ENCODE measurements at regions not wholly inside any gene's neighbourhood (a gene's known extent, or its start where the extent isn't known, plus 50 kb on each side); places are given as distances from the start of the nearest gene placed in this dataset.
"Not testable (repeated sequence)": the region's sequence is repeated elsewhere in the genome, so short reads cannot be mapped to it uniquely, and the experiment has no call there.

DNA sequence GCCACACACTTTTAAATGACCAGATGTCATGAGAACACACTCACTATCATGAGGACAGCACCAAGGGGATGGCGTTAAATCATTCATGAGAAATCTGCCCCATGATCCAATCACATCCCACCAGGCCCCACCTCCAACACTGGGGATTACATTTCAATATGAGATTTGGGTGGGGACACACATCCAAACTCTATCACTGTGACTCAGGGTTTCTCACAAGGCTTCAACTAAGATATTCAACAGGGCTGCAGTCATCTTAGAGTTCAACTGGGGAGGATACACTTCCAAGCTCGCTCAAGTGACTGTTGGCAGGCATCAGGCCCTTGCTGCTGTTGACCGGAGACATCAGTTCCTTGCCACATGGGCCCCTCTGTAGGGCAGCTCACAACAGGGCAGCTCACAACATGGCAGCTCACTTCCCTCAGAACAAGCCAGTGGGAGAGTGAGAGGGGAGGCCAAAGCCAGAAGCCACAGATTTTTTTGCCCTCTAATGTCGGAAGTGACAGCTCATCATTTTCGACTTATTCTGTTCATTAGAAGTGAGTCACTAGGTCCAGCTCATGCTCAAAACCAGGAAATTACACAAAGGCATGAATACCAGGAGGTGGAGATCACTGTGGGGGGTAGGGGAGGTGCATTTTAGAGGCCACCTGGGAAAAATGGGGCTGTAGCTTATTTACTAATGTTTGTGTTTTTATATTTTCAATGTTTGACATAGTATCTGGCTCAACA, 50.8 kb upstream of the PTHLH start:
- DNase-seq (ENCODE audit: low read depth): peak; percentile 93

DNA sequence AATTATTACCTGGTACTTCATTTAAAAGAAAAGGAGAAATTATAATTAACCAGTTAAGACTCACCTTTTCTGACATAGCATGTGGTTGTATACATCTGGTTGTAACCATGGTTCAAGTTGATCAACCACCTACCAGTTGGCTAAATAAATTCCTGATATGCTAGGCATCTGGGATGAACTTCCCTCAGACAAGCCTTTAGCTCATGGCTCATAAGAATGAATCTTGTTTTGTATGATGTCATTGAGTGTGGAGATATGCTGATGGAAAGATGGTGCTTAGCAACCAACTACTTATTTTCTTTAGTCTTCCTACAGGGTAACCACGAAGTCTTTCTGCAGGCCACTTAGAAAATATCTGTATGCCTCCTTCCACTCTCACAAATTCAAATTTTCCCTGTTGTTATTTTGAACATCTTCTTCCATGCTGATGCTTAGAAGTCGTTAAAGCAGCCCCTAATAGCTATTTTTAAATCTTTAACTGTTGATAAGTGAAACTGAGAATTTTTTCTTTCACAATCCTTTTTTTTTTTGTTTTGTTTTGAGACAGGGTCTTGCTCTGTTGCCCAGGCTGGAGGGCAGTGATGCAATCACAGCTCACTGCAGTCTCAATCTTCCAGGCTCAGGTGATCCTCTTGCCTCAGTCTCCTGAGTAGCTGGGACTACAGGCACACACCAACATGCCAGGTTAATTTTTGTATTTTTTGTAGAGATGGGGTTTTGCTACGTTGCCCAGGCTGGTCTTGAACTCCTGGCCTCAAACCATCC, 51.9 kb upstream of the PTHLH start:
- DNase-seq (ENCODE audit: low read depth): peak; percentile 87

DNA sequence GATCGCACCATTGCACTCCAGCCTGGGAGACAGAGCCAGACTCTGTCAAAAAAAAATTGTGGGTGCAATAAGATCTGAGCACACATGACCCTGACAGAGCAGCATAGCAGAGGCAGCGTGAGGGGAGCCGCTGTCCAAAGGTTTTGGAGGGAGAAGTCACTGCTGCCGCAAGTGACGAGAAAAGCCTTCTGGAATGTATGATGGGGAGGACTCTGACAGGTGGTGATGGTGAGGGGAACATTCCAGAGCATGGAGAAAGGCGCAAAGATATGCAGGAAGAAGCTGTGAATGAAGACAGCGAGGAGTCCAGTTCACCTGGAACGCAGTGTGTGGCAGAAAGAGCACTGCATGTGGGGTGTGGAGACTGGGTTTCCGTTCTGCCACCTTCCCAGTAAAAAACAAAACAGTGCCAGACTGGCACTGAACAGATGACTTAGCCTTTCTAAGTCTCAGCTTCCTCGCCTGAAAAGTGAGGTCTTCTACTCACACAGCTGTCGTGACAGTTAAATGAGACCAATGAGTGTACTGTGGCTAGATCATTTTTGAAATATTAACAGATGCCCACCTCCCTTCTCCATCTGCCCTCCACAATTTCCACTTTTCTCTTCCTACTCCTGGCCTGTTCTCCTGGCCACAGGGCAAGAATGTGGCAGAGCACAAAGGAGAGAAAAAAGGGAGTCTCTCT, 53.4 kb upstream of the PTHLH start:
- DNase-seq (ENCODE audit: low read depth): peak; percentile 16

DNA sequence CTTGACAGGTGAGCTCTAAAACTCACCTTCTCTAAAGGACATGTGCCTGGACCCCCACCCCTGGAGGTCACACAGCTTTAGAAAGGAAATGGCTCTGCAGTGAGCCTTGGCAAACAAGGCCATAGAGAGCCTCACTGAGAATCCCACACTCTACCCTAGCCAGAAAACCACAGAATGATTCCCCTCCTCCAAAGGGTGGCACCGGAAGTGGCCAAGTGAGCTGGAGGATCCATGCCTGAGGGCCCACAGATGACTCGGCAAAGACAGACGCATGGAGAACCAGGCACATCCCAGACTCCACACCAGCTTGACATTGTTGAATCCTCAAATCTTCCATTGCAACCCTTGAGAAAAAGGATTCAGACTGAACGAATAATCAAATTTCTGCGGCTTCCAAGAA, 54.2 kb upstream of the PTHLH start:
- peak; percentile 87 for DNase-seq (ENCODE audit: low read depth)

DNA sequence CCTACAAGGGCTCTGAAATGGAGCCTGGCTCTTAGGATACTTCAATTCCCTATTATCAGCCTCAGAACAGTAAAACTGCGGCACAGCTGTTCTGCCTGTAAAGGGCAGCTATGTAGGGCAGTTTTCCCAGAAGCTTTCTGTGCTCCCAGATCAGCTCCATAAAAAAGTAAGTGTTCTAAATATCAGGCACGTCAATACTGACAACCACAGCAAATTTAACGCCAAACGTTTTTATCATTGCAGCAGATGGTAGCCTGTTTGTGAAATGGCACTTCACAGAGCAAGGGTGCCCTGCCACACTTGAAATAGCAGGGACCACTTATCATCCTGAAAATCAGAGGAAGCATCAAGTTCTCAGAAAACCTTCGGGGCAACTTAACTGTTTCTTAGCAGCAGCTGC, 54.8 kb upstream of the PTHLH start:
- DNase-seq (ENCODE audit: low read depth): peak; percentile 39

DNA sequence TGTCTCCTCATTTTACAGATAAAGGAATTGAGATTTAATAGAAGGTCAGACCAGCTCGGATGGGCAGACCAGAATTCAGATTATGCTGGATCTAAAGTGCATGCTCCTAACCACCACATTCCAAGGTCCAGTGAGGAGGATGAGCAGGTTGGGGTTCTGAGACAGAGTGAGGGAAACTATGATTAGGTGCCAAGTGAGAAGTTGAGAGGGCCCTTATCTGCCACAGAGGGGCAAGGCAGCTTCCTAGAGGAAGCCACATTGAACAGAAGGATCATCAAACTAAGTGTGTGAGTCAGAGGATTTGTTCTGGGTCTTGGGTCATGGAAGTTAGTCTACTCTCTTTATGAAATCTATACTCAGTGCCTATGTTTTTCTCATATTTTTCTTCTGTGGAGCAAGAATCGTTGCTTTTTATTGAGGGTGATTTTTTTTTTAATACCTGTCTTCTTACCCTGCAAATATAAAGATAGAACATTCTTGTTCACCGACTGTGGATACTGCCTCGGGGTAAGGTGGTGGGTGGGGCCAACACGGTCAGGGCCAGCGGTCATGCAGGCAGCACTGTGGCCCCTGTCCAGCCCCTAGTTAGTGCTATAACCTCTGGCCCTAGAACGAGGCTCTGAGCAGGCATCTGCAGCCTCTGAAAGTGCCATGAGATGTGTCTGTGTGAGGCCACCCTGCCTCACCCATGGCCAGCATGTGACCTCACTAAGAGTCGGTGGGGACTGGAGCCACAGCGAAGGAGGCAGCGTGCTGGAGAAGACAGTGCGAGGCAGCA, 55.6 kb upstream of the PTHLH start:
- peak; percentile 28 for DNase-seq (ENCODE audit: low read depth)

DNA sequence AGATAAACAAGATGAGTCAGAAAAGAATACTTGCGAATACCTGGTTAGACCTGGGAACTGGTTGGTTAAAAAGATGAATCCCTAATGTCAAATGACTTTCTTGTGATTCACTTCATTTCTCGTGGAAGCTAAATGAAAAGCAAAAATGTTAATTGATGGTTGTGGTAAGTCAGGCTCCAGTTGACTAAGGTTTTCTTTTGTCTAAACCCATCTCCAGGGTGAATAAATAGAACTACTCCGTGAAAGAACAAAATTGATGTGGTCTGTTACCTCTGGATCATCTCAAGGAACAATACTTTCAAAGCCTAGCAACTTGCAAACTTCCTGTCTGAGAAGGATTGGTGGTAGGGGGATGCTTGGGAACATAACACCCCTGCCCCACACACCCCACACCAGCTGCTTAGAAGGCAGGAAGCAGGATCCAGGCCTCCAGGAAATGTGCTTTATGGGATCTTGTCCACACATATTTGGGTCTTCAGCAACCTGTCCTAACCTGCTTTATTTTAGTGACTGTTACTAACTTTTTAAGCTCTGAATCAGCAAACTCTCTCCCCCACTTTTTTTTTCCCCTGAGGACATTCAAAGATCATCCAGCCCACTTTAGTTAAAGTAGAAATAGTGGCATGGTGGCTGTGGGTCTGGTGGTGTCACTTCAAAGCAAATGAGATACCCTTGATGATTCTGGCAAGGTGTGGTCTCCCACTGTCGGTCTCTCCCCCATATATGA, 60.4 kb upstream of the PTHLH start:
- peak; percentile 52 for DNase-seq (ENCODE audit: low read depth)

DNA sequence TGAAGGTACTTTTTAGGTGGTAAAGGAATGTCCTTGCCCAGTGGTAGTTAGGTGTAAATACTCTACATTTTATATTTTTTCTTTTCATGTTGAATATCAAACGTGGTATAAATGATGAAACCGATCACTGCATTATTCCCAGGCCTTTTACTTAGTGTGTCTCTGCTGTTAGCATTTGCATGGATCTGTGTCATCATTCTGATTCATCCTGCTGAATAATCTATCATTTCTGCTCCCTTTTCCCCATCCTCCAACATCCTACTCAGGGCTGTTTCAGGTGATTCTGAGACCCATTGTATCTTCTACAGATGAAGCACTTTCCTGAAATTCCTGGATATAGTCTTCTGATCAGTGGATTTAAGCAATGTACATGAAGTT, 61.0 kb upstream of the PTHLH start:
- peak; percentile 36 for DNase-seq (ENCODE audit: low read depth)

DNA sequence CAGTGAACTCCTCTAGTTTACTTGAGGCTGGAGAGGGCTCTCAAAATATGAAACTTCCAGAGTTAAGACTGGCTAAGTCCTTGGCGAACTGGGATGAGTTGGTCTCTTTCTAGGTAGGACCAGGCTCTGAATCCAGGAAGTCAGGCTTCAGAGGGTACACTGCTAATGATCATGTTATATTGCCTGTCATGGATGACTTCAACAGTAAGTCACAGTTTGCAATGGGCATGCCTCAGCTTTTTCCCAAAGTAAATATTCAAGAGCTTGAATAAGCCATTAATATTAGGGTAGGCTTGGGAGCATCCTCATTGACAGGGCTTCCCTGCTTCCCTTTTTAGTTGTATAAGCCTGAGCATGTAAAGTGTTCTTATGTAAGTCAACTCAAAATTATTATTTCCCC, 61.7 kb upstream of the PTHLH start:
- DNase-seq (ENCODE audit: low read depth): no peak

DNA sequence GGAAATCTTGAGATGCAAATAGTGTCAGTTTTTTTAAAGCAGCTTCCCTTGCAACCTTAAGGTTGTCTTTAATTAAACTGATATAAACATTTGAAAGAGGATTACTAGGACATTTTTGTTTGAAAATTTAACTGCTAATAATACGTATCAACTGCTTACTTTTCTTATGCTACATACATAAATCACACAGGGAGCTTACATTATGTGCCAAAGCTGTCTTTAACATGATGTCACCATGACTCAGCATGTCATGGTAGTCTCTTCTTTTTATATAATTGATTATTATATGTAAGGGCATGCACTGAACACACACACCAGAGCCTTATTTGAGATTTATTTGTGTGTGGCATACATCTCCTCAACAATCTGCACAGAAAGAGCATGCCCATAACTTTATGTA, 63.0 kb upstream of the PTHLH start:
- DNase-seq (ENCODE audit: low read depth): peak; percentile 73

DNA sequence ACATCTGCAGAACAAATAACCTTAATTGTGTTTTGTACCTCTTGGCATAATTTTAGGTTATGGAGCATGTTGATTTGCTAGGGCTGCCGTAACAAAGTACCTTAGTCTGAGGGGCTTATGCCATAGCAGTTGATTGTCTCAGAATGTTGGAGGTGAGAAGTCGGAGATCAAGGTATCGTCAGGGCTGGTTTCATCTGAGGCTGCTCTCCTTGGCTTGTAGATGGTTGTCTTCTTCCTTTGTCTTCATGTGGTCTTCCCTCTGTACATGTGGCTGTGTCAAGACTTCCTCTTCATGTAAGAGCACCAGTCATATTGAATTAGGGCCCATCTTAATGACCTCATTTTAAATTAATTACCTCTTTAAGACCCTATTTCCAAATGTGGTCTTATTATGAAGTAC, 64.4 kb upstream of the PTHLH start:
- no peak for DNase-seq (ENCODE audit: low read depth)

DNA sequence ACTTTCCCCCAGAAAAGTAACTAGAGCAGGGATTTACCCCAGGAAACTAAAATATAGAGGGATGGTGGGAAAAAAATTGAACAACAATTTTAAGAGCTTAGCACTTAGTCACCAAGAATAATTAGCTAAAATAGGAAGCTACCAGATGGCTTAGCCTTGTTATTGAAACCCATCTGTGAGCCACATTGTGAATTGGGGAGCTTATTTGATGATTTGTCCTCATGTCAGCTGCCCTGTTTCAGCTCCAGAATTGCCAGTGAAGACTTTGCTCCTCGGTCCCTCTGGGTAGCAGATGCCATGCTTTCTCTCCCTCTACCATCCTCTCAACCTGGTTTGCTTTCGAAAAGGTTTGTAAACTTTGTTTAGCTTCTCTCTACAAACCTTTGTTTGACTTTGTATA, 67.7 kb upstream of the PTHLH start:
- DNase-seq (ENCODE audit: low read depth): no peak

DNA sequence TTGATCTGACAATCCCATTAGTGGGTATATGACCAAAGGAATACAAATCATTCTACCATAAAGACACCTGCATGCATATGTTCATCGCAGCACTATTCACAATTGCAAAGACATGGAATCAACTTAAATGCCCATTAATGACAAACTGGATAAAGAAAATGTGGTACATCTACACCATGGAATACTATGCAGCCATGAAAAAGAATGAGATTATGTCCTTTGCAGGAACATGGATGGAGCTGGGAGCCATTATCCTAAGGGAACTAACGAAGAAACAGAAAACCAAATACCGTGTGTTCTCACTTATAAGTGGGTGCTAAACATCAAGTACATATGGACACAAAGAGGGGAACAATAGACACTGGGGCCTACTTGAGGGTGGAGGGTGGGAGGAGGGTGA, 74.1 kb upstream of the PTHLH start:
- DNase-seq (ENCODE audit: low read depth): not testable (repeated sequence)

DNA sequence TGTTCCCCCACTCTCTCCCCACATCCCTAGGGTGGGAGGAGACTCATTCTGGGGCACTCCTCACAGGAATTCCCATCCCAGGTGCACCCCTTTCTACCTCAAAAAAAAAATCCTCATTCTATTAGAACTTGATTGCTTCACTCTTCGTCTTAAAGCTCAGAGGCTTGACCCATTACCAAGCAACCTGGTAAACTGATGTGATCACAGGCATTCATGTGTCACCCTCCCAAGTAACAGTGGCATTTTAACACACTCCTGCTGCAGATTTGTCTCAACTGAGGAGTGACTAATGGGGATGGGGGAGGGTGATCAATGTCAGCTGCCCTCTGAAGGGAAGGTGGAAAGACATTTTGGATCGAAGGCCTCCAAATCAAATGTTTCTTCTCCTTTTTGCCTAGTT, 78.1 kb upstream of the PTHLH start:
- no peak for DNase-seq (ENCODE audit: low read depth)

DNA sequence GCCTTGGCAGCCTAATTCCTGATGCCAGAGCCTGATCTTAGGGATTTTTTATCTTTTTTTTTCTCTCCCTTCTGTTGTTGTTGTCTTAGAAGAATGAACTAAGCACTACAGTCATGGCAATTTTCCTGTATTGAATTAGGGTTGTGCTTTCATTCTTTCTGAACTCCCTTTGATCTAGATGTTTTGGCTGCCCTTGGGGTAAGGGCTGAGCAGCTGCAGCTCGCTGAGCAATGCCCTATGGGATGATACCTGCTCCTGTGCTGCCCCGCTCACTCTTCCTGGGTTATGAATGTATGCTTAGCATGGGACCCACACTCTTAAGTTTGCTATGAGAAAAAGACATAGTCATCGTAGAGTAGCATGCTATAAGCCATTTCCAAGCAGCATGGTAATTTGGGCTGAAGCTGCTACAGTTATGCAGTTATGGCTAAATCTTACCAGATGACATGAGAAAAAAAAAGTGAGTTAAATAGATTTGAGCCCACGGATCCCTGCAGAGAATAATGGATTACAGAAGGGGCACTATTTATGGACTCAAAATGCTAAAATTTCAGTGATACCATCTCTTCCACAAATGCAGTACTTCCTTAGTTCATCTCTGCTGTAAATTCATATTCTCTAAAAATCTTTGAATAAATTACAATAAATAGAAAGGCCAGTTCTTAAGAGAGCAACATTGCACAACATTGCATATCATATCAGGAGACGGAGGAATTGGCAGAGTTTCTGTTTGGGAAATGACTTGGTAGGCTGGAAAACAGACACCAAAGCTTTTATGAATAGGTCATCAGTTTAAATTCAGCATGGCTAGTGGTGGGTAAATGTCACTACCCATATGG, 79.2 kb upstream of the PTHLH start:
- peak; percentile 42 for DNase-seq (ENCODE audit: low read depth)

DNA sequence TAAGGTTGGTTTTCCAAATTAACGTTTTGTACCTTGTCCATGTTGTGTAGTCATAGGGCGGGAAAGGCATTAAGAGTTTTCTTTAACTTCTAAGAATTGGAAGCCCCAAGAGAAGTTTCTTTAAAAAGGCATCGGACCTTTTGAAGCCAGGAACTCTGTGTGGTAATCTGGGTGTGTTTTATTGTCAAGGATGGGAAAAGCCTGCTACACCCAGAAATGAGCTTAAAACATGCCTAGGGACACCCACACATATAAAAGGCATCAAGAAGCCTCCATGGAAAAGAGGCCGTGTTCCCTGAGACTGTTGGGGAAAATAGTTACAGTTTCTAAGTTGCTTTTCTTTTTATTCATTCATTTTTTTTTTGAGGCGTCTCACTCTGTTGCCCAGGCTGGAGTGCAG, 81.0 kb upstream of the PTHLH start:
- no peak for DNase-seq (ENCODE audit: low read depth)

DNA sequence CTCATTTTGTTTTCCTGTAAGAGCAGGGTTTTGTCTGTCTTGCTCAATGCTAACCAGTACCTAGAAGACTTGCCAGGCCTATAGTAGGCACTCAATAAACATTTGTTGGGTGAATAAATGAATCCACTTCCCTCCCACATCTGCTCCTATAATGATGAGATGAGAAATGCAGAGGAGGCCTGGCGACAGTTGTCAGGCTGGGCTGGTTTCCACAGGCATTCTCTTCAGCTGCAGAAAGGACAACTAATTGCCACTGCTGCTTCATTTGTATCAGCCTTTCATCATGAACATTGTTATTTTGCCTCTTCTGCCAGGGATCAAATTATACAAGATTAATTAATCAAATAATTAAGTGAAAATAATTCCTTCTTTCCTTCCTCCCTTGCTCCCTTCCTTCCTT, 82.0 kb upstream of the PTHLH start:
- DNase-seq (ENCODE audit: low read depth): no peak

DNA sequence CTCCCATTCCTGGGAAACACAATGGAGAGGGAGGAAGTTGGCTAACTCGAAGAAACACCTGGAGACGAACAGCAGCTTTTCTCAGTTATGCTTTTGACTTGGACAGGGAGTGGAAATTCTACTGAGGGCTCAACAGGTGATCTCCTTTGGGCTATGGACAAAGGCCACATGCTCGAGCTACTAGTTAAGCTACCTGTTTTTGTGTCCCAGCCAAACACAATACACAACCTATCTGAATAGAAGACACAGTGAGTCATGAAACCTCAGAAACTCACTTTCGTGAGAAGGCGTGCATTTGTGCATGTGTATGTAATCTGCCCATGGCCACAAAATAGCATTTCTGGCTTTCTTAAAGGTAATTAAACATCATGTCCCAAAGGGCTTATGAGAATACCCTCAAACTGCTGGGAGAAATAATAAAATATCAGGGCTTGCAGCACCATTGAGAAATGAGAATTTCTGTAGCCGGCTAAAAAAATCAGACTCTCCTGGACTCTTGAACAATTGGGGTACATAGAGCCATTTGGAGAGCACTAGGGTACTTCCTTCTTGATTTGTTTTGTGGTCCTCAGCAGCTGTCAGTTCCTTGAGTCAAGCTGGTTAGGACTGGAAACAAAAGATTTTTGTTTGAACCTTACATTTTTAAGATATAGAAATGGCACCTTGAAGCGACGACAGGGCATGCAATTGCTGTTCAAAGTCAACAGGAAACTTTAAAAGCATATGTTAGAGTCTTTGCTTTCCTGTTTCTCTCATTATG, 85.5 kb upstream of the PTHLH start:
- DNase-seq (ENCODE audit: low read depth): peak; percentile 10

DNA sequence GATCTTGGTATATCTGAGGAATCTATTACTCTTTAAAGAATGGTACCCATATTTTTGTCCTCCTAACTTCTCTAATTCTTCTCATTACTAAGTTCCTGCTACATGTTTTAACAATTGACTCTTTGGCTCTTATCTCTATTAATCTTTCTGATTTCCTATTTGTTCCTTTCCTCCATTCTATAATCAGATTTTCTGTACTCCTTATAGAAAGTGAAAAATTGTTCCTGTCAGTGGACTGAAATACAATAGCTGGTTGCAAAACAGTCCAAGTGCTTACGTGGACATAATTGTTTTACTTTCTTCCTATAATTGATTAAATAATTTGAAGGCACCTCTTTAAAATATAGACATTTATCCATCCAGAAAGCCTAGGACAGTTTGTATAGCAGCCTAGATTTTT, 86.7 kb upstream of the PTHLH start:
- no peak for DNase-seq (ENCODE audit: low read depth)

DNA sequence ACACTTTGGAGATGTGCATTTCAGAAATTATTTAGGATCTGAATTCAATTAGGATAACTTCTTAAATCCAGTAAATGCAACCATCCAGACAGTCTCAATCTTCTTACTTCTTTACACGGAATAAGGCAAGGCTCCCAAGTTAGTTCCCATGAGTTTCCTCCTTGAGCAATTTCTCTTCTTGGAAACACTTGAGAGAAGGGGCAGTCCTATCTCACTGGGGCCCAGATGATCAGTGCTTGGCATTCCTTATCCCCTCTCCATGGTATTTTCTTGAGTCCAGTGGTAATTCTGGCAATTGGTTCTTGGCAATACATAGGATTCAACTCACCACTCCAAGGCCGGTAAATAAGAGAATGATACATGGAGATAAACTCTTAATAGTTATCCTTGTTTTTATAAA, 87.1 kb upstream of the PTHLH start:
- no peak for DNase-seq (ENCODE audit: low read depth)
